ENCODE measurements at regions not wholly inside any gene's neighbourhood (a gene's known extent, or its start where the extent isn't known, plus 50 kb on each side); places are given as distances from the start of the nearest gene placed in this dataset.

DNA sequence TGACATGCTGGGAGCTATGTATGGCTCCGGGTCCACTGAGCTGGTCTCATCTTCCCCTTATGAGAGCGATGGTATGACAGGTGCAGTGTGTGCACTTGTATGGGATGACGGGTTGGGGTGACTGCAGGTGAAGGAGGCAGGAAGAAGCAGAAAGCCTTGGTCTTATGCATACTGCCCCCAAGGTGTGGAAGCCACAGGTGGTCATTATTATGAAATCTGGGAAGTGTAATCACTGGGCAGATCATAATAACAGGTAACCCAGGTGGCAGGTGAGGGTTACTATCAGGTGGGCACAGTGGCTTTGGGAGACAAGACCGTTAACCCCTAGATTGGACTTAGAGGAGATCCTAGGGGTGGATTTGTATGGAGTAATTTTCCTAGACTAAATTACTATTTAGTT, 118.0 kb downstream of the RFC3 start:
- Histone ChIP-seq H3K36me3 (ENCODE audit: control insufficient read depth, insufficient read depth, low read length) (no peaks in the 10 kb centered on the region), H3K4me3 (replicated peaks; ENCODE audit: low read depth, low read length) (no peak overlapping the region), H3K27me3 (replicated peaks; ENCODE audit: control insufficient read depth, insufficient read depth, low read length) (no peaks in the 10 kb centered on the region)
- DNase-seq (ENCODE audit: extremely low read depth, insufficient read length), result no peak
- TF ChIP-seq CTCF (IDR thresholded peaks at IDR 0.05; ENCODE audit: insufficient read depth, low read length, poor library complexity, severe bottlenecking), result no peak

GRCh38 chr13:33937373-33938098, 119.6 kb downstream of the RFC3 start:
- Histone ChIP-seq H3K27me3 (replicated peaks; ENCODE audit: control insufficient read depth, insufficient read depth, low read length) (no peaks in the 10 kb centered on the region), H3K36me3 (ENCODE audit: control insufficient read depth, insufficient read depth, low read length) (no peaks in the 10 kb centered on the region), H3K4me3 (replicated peaks; ENCODE audit: low read depth, low read length) (no peak overlapping the region)
- no peak for DNase-seq (ENCODE audit: extremely low read depth, insufficient read length)
- TF ChIP-seq CTCF (IDR thresholded peaks at IDR 0.05; ENCODE audit: insufficient read depth, low read length, poor library complexity, severe bottlenecking), result no peak

DNA sequence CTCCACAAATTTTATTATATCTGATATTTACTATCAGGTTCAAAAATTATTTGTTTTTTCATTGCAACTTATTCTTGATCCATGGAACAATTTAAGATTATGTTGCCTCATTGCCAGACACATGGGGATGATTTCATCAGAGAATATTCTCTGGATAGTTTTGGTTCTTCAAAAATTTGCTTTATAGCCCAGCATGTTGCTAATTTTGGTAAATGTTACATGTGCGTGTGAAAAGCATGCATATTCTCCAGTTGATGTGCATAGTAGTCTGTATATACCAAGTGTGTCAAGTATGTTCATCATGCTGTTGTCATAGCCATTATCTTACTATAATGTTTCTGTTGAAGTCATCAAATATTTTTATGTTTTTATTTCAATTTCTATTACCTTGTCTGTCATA, 122.3 kb downstream of the RFC3 start:
- H3K4me3 ChIP-seq (replicated peaks; ENCODE audit: low read depth, low read length), result no peak overlapping the region
- H3K36me3 ChIP-seq (ENCODE audit: control insufficient read depth, insufficient read depth, low read length), result no peaks in the 10 kb centered on the region
- no peak for TF ChIP-seq CTCF (IDR thresholded peaks at IDR 0.05; ENCODE audit: insufficient read depth, low read length, poor library complexity, severe bottlenecking)
- DNase-seq (ENCODE audit: extremely low read depth, insufficient read length), result no peak
- no peaks in the 10 kb centered on the region for H3K27me3 ChIP-seq (replicated peaks; ENCODE audit: control insufficient read depth, insufficient read depth, low read length)

GRCh38 chr13:33940898-33941297, 122.9 kb downstream of the RFC3 start:
- Histone ChIP-seq H3K27me3 (replicated peaks; ENCODE audit: control insufficient read depth, insufficient read depth, low read length) (no peaks in the 10 kb centered on the region), H3K4me3 (replicated peaks; ENCODE audit: low read depth, low read length) (no peak overlapping the region), H3K36me3 (ENCODE audit: control insufficient read depth, insufficient read depth, low read length) (no peaks in the 10 kb centered on the region)
- DNase-seq (ENCODE audit: extremely low read depth, insufficient read length), result no peak
- no peak for TF ChIP-seq CTCF (IDR thresholded peaks at IDR 0.05; ENCODE audit: insufficient read depth, low read length, poor library complexity, severe bottlenecking)

DNA sequence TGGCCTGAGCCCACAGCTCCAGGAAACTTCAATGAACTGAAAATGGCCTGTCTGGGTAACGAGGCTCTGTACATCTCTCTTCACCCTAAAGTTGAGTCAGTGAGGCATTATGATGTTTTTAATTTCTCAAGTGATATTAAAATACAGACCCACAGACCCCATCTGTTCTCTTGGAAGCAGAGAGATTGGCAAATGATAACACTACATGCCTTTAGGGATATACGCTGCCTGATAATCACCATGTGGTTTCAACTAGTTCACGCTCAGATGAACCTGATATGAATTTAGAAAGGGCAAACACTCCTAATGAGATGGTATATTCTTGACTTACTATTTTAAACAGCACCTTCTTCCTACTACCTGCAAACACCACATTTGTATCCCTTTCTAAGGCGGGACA, 127.5 kb downstream of the RFC3 start:
- H3K27me3 ChIP-seq (replicated peaks; ENCODE audit: control insufficient read depth, insufficient read depth, low read length), result no peaks in the 10 kb centered on the region
- no peak overlapping the region for H3K4me3 ChIP-seq (replicated peaks; ENCODE audit: low read depth, low read length)
- no peak for TF ChIP-seq CTCF (IDR thresholded peaks at IDR 0.05; ENCODE audit: insufficient read depth, low read length, poor library complexity, severe bottlenecking)
- no peaks in the 10 kb centered on the region for H3K36me3 ChIP-seq (ENCODE audit: control insufficient read depth, insufficient read depth, low read length)
- DNase-seq (ENCODE audit: extremely low read depth, insufficient read length), result no peak

DNA sequence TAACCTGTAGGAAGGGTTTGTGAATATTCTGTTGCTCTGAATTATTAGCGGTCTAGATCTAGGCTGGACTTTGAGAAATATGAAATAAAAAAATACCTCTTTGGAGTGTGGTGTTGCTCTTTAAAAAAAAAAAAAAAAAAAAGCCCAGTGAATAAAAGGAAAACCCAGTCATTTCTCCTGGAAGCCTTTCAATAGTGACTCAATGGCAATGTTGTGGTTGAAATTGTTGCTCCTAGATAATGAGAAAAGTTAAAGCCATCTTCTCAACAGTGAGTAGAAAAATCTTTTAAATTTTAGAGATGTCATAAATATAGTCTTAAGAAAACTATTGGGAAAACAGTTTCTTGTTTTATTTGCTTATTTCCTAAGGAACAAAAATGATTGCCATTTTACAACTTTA, 135.3 kb downstream of the RFC3 start:
- no peak overlapping the region for H3K4me3 ChIP-seq (replicated peaks; ENCODE audit: low read depth, low read length)
- H3K36me3 ChIP-seq (ENCODE audit: control insufficient read depth, insufficient read depth, low read length), result no peaks in the 10 kb centered on the region
- DNase-seq (ENCODE audit: extremely low read depth, insufficient read length), result no peak
- H3K27me3 ChIP-seq (replicated peaks; ENCODE audit: control insufficient read depth, insufficient read depth, low read length), result no peaks in the 10 kb centered on the region
- no peak for TF ChIP-seq CTCF (IDR thresholded peaks at IDR 0.05; ENCODE audit: insufficient read depth, low read length, poor library complexity, severe bottlenecking)
